Mesendoderm (in vitro differentiated cells): ENCODE measurements at regions not wholly inside any gene's neighbourhood (a gene's known extent, or its start where the extent isn't known, plus 50 kb on each side); places are given as distances from the start of the nearest gene placed in this dataset.

Experiments
- DNase-seq: peaks from one replicate; pipeline ENCODE4 v3.0.0; 2013
- H2AK5ac ChIP-seq: 2 replicates; pipeline ENCODE4 v1.6.1; 2013; ENCODE audit warnings: low read length, inconsistent platforms
- H2BK120ac ChIP-seq: 2 replicates; pipeline ENCODE4 v1.6.1; 2013; ENCODE audit warnings: low read depth, mild to moderate bottlenecking, low read length, moderate library complexity, mixed read lengths
- H2BK15ac ChIP-seq: replicated peaks from 2 replicates; pipeline ENCODE4 v1.6.1; 2013; ENCODE audit warnings: low read depth, mild to moderate bottlenecking, moderate library complexity
- H2BK5ac ChIP-seq: 2 replicates; pipeline ENCODE4 v1.6.1; 2013; ENCODE audit warnings: low read length, inconsistent platforms
- H3K18ac ChIP-seq: 2 replicates; pipeline ENCODE4 v1.6.1; 2013; ENCODE audit warnings: mild to moderate bottlenecking, low read length, mixed read lengths
- H3K23ac ChIP-seq: one replicate; pipeline ENCODE4 v1.6.1; 2013; ENCODE audit warnings: low read length
- H3K27ac ChIP-seq: 2 replicates; pipeline ENCODE4 v1.5.1; 2013; ENCODE audit warnings: low read depth, mild to moderate bottlenecking, inconsistent platforms, low read length, moderate library complexity
- H3K27me3 ChIP-seq: 2 replicates; pipeline ENCODE4 v1.6.1; 2013; ENCODE audit warnings: low read length, control low read depth, mild to moderate bottlenecking, inconsistent platforms; ENCODE audit not compliant: insufficient read depth, poor library complexity
- H3K36me3 ChIP-seq: 2 replicates; pipeline ENCODE4 v1.6.1; 2013; ENCODE audit warnings: low read length, inconsistent platforms; ENCODE audit not compliant: control insufficient read depth, insufficient read depth
- H3K4ac ChIP-seq: one replicate; pipeline ENCODE4 v1.6.1; 2013; ENCODE audit warnings: low read depth, mild to moderate bottlenecking, low read length, moderate library complexity
- H3K4me1 ChIP-seq: 2 replicates; pipeline ENCODE4 v1.6.1; 2013; ENCODE audit warnings: low read depth, low read length, inconsistent platforms; ENCODE audit not compliant: control insufficient read depth
- H3K4me2 ChIP-seq: 2 replicates; pipeline ENCODE4 v1.6.1; 2013; ENCODE audit warnings: low read length
- H3K4me3 ChIP-seq: 2 replicates; pipeline ENCODE4 v1.5.1; 2013; ENCODE audit warnings: mild to moderate bottlenecking, low read length
- H3K56ac ChIP-seq: one replicate; pipeline ENCODE4 v1.6.1; 2013; ENCODE audit warnings: low read length
- H3K79me1 ChIP-seq: 2 replicates; pipeline ENCODE4 v1.6.1; 2013; ENCODE audit warnings: low read length, inconsistent platforms
- H3K79me2 ChIP-seq: 2 replicates; pipeline ENCODE4 v1.6.1; 2013; ENCODE audit warnings: mild to moderate bottlenecking, low read length; ENCODE audit not compliant: control insufficient read depth, insufficient read depth
- H3K9ac ChIP-seq: 2 replicates; pipeline ENCODE4 v1.6.1; 2013; ENCODE audit warnings: low read length, inconsistent platforms
- H4K5ac ChIP-seq: one replicate; pipeline ENCODE4 v1.6.1; 2013; ENCODE audit warnings: low read length
- H4K8ac ChIP-seq: one replicate; pipeline ENCODE4 v1.6.1; 2013; ENCODE audit warnings: low read depth, mild to moderate bottlenecking, control low read depth, low read length, moderate library complexity
- WGBS: extraction: QIAGEN DNeasy Blood & Tissue Kit; methylation state at CpG from one replicate; pipeline ENCODE4 v1.1.7; 2013; ENCODE audit warnings: low lambda C conversion rate, missing lambda C conversion rate; ENCODE audit not compliant: insufficient coverage; ENCODE audit errors: extremely low coverage; 5-methylcytosine and 5-hydroxymethylcytosine counted together

GRCh38 chr13:112183532-112184090 is 116.7 kb downstream of the SOX1 start:
- Histone ChIP-seq H3K4me1 (no peaks in the 10 kb centered on the region), H3K4ac (no peak overlapping the region), H2AK5ac (no peak overlapping the region), H3K27me3 (no peaks in the 10 kb centered on the region), H4K5ac (no peak overlapping the region), H2BK5ac (no peak overlapping the region), H3K27ac (no peak overlapping the region), H3K4me3 (no peak overlapping the region), H3K18ac (no peak overlapping the region), H3K56ac (no peak overlapping the region), H3K4me2 (no peak overlapping the region), H3K9ac (no peak overlapping the region), H3K36me3 (no peaks in the 10 kb centered on the region), H3K79me1 (no peaks in the 10 kb centered on the region), H3K23ac (peak overlapping the region; percentile 66), H2BK15ac (no peak overlapping the region), H4K8ac (no peak overlapping the region), H3K79me2 (no peaks in the 10 kb centered on the region), H2BK120ac (no peak overlapping the region)
- no peak for DNase-seq
- no CpG with 5 or more reads among the region's 24 CpGs for WGBS

GRCh38 chr13:112184261-112184660 is 117.3 kb downstream of the SOX1 start:
- no peak overlapping the region for H3K4me2 ChIP-seq
- H3K18ac ChIP-seq: no peak overlapping the region
- no peak for DNase-seq
- no peak overlapping the region for H3K4ac ChIP-seq
- no peak overlapping the region for H3K27ac ChIP-seq
- no peak overlapping the region for H2AK5ac ChIP-seq
- H3K4me1 ChIP-seq: no peaks in the 10 kb centered on the region
- H3K23ac ChIP-seq: no peak overlapping the region
- H2BK120ac ChIP-seq: no peak overlapping the region
- no peak overlapping the region for H3K4me3 ChIP-seq
- H3K79me2 ChIP-seq: no peaks in the 10 kb centered on the region
- no peak overlapping the region for H4K8ac ChIP-seq
- H3K9ac ChIP-seq: no peak overlapping the region
- H3K36me3 ChIP-seq: no peaks in the 10 kb centered on the region
- no peak overlapping the region for H2BK5ac ChIP-seq
- WGBS: no CpG with 5 or more reads among the region's 14 CpGs
- H2BK15ac ChIP-seq: no peak overlapping the region
- H4K5ac ChIP-seq: no peak overlapping the region
- H3K56ac ChIP-seq: no peak overlapping the region
- H3K79me1 ChIP-seq: no peaks in the 10 kb centered on the region
- H3K27me3 ChIP-seq: no peaks in the 10 kb centered on the region

- H3K18ac ChIP-seq: no peak overlapping the region
- H3K4me3 ChIP-seq: no peak overlapping the region
Measured at GRCh38 chr13:112184851-112185371, 118.0 kb downstream of the SOX1 start.

GRCh38 chr13:112185466-112185865 is 118.5 kb downstream of the SOX1 start:
- no peak overlapping the region for H3K18ac ChIP-seq

More at GRCh38 chr13:112184851-112185371, 118.0 kb downstream of the SOX1 start:
- Histone ChIP-seq H3K27me3 (no peaks in the 10 kb centered on the region), H2BK5ac (no peak overlapping the region), H3K4ac (no peak overlapping the region), H3K4me2 (no peak overlapping the region), H3K4me1 (no peaks in the 10 kb centered on the region), H3K36me3 (no peaks in the 10 kb centered on the region), H2BK120ac (no peak overlapping the region), H2AK5ac (no peak overlapping the region), H4K8ac (no peak overlapping the region), H3K79me2 (no peaks in the 10 kb centered on the region), H2BK15ac (no peak overlapping the region), H3K79me1 (no peaks in the 10 kb centered on the region), H3K9ac (no peak overlapping the region), H3K23ac (no peak overlapping the region), H3K56ac (no peak overlapping the region), H4K5ac (no peak overlapping the region), H3K27ac (no peak overlapping the region)
- no CpG with 5 or more reads among the region's 15 CpGs for WGBS
- DNase-seq: no peak

GRCh38 chr13:112186091-112186490 is 119.1 kb downstream of the SOX1 start:
- Histone ChIP-seq H2BK120ac (no peak overlapping the region), H2BK5ac (no peak overlapping the region), H3K79me2 (no peaks in the 10 kb centered on the region), H3K36me3 (no peaks in the 10 kb centered on the region), H4K8ac (no peak overlapping the region), H2AK5ac (no peak overlapping the region), H3K4me3 (no peak overlapping the region), H3K9ac (no peak overlapping the region), H4K5ac (no peak overlapping the region), H3K4me1 (no peaks in the 10 kb centered on the region), H3K4me2 (no peak overlapping the region), H3K27me3 (no peaks in the 10 kb centered on the region), H3K4ac (no peak overlapping the region), H3K23ac (no peak overlapping the region), H3K79me1 (no peaks in the 10 kb centered on the region), H3K18ac (no peak overlapping the region), H3K27ac (no peak overlapping the region), H2BK15ac (no peak overlapping the region), H3K56ac (no peak overlapping the region)
- no peak for DNase-seq
- no CpG with 5 or more reads among the region's 6 CpGs for WGBS

More at GRCh38 chr13:112185466-112185865, 118.5 kb downstream of the SOX1 start:
- H3K27ac ChIP-seq: no peak overlapping the region
- H2BK120ac ChIP-seq: no peak overlapping the region
- no peak overlapping the region for H3K56ac ChIP-seq
- no peak overlapping the region for H3K23ac ChIP-seq
- no peak overlapping the region for H3K4me2 ChIP-seq
- H3K79me1 ChIP-seq: no peaks in the 10 kb centered on the region
- H4K5ac ChIP-seq: no peak overlapping the region
- H2BK15ac ChIP-seq: no peak overlapping the region
- no peak overlapping the region for H3K4ac ChIP-seq
- H3K79me2 ChIP-seq: no peaks in the 10 kb centered on the region
- H3K27me3 ChIP-seq: no peaks in the 10 kb centered on the region
- no peak overlapping the region for H2AK5ac ChIP-seq
- no peak overlapping the region for H3K9ac ChIP-seq
- DNase-seq: no peak
- no CpG with 5 or more reads among the region's 9 CpGs for WGBS
- no peaks in the 10 kb centered on the region for H3K4me1 ChIP-seq
- no peaks in the 10 kb centered on the region for H3K36me3 ChIP-seq
- no peak overlapping the region for H3K4me3 ChIP-seq
- H4K8ac ChIP-seq: no peak overlapping the region
- H2BK5ac ChIP-seq: no peak overlapping the region
